GM19395 (cell line): ENCODE measurements at regions not wholly inside any gene's neighbourhood (a gene's known extent, or its start where the extent isn't known, plus 50 kb on each side); places are given as distances from the start of the nearest gene placed in this dataset.

ENCODE experiments used
- ATAC-seq: cut with Tn5 transposase; IDR thresholded peaks from one replicate; pipeline ENCODE4 v1.9.1; 2021; ENCODE audit warnings: mild to moderate bottlenecking, moderate library complexity; ENCODE audit not compliant: unreplicated experiment

DNA sequence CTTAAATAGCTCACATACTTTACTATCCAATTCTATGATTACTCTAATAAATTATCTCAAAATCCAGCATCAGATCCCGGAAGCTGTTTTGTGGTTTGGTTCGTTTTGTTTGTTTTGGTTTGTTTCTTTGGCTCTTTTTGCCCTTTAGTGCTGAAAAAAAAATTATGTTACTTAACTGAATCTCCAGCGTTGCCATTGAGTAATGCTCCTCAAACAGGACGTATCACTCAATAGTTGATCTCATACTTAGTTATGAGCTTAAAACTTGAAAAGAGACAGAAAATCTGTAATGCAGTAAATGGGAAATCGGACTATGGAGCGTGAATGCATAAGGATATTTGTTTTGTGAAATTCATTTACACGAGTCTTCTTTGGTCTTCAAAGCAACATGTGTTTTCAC is 533.8 kb upstream of the TMPRSS15 start:
- ATAC-seq: no peak

DNA sequence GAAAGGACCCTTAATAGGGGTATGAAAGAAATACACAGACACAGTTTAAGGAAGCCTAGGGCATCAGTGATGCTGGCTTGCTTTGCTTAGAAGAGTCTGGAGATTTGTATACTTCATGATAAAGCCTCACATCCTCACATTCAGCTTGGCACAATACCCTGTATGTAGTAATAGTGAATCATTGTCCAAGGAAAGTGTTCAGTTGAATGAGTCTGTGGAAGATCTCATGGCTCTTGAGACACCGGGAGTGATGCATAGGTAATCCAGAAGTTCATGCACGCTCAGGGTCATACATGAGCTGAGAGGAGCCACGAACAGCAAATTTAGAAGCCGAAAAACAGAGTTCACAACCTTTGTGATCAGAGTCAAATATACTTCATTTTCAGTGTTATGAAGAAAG is 537.2 kb upstream of the TMPRSS15 start:
- ATAC-seq: no peak

DNA sequence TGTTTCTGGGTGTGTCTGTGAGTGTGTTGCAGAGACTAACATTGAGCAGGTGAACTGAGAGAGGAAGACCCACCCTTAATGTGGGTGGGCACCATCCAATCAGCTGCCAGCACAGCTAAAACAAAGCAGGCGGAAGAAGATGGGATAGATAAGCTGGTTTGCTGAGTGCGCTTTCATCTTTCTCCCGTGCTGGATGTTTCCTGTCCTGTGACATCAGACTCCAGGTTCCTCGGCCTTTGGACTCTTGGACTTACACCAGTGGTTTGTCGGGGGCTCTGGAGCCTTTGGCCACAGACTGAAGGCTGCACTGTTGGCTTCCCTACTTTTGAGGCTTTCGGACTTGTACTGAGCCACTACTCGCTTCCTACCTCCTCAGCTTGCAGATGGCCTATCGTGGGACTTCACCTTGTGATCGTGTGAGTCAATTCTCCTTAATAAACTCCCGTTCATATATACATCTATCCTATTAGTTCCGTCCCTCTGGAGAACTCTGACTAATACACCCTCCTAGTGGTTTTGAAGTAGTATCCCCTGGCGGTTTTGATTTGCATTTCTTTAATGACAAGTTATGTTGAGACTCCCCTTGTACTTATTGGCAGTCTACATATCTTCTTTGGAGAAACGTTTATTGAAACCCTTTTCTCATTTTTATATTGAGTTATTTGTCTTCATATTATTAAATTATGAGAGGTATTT is 546.6 kb upstream of the TMPRSS15 start:
- ATAC-seq: no peak

DNA sequence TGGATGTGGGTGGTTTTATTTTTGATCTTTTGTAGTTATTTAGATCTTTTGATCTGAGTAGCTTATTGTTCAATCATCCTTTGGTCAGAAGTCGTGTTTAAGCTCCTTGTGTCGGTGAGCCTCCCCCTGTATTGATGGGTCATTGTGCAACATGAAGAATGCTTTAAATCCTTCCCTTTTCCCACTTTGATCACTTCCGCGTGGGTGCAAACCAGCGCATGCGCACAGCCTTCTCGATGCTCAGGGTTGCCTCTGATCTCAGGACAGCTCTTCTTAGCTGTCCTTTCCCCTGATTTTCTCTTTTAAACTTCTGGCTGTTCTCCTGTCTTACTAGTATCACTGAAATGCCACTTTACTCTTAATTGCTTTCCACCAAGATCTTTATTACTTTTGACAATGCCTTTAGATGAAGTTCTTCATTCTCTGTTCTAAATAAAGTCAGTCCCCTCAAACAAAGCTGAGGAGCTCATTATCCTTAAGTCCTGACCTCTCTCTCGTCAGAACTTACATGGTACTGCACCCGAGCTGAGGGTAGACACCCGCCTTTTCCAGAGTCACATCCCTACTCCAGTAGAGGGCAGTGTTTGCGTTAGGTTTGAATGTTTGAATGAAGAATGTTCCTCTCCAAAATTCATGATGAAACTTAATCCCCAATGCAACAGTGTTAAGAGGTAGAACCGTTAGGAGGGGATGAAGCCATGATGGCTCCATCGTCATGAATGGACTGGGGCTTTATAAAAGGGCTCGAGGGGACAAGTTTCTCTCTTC is 547.9 kb upstream of the TMPRSS15 start:
- ATAC-seq: no peak

DNA sequence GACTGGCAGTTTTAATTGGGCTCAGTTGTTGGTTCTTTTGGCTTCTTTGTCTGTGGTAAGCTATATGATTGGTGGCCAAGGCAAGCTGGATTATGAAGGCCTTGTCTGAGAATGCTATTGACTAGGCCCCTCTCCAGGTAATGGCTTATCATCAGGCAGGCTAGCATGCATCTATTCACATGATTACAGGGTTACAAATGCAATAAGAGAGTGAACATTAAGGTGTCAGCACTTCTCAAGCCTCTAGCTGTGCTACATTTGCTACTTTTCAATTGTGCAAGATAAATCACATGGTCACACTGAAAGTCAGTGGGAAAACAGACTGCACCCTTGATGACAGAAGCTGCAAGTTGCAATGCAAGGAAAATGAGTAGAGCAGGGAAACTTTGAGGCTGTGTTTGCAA is 550.9 kb upstream of the TMPRSS15 start:
- ATAC-seq: no peak

DNA sequence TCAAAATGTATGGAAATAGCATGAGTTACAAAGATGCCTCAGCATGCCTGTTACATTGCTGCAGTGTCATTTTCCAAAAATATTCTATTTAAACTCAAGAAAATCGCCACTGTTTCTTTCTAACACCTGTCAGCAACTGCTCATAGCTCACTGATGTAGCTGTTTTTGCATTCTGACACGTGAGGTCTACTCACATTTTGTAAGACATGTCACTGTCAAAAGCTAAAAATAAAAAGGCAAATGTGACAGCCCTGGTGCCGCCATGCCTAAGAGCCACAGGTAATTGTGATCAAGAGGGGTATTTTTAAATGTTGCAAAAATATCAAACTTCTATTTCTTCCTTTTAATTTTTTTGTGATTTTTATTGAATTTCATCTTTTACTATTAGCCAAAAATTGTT is 556.2 kb upstream of the TMPRSS15 start:
- ATAC-seq: no peak

DNA sequence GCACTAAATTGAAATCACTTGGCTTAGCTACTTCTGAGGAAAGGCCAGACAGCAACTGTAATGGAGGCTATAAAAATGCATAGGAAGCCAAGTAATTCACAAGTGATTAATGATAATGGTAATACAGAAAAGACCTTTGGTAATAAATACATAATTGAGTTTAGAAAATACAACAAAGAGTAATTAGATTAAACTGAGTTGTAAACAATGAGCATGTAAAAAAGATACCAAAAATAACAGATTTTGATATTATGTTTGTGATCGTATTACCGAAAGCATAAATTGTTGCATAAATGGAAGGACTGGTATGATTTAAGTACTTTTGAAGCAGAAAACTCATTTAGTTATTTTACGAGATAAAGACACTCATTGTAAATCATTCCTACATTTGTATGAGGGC is 556.7 kb upstream of the TMPRSS15 start:
- no peak for ATAC-seq

DNA sequence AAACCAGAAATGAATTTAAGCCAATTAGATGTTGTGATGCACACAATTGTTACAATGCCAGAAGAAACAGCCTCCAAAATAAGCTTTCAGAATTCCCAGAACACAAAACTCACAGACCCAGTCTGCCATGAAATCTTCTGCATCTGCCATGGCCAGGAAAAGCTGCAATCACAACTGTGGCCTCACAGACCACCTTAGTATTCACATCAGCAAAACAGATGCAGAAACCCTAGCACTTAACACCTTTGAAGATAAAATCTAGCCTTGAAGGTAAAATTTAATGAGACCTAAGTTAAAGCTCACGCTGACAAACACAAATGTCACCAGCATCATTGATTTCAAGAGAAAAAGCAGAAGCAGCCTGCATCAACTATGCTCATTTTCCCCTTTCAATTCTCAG is 566.8 kb upstream of the TMPRSS15 start:
- no peak for ATAC-seq

DNA sequence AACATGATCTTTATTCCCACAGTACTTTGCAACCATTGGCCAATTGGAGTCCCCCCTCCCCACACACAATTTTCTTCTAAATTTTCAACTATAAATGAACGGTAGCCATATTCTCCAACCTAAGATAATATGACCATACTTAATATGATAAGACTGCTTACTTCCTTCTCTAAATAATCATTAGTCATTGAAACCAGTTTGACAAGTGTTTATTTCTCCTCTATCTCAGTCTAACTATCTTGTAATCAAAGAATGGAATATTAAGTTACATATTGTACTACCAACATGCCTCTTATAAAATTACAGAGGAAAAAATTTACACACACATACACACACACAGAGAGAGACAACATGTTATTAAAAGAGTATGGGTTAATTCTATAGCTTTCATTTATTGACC is 567.4 kb upstream of the TMPRSS15 start:
- no peak for ATAC-seq

DNA sequence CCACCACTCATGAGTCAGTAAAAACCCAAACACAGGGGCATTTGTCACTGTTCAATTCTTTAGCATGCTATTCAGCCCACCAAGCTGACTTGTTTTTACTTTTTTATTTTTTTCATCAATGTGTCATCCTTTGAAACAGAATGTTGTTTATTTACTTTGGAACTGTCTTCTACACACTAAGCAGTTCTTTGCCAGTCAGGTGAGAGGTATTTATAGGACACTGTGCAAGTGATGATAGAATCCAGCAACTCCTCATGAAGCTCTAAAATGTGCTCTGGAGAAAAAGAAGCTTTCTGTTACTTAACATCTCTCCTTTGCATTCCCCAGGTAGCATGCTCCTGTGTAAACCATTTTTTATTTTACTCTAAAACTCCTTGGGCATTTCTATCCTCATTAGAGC is 582.0 kb upstream of the TMPRSS15 start:
- ATAC-seq: no peak

DNA sequence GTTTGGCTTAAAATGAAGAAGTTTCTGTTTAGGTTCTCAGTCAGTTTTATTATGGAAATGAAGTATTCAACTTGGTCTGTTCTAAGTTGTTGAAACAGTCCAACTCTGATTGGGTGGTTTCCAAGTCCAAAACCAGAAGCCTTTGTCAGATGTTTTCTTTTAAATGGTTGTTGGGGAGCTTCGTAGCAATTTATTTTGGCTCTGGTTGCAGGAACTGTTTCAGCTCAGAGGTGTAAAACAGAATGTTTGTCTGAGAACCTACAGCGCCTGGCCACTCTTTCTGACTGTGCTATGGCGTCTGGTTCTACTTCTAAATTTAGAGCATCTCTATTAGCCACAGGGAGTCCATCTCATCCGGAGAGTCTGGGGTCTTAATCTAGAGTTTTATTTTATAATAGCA is 582.6 kb upstream of the TMPRSS15 start:
- ATAC-seq: no peak

DNA sequence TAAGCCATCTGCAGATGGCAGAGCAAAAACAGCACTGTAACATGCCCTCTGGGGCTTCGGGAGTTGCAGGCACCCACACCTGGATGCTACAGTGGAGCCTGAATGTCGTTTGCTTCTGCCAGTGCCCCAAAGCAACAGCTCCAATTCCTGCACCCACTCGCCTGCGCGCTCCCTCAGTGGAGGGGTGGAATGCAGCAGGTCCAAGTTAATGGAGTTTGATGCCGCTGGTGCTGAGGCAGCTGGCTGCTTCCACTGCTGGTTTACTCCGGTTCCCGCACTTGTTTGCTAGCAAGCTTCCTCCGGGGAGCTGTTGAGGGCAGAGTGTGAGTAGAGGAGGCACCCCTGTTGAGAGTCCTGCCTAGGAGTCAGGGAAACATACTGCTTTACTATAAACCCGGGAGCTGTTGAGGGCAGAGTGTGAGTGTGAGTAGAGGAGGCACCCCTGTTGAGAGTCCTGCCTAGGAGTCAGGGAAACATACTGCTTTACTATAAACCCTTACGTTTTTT is 584.0 kb upstream of the TMPRSS15 start:
- ATAC-seq: no peak

DNA sequence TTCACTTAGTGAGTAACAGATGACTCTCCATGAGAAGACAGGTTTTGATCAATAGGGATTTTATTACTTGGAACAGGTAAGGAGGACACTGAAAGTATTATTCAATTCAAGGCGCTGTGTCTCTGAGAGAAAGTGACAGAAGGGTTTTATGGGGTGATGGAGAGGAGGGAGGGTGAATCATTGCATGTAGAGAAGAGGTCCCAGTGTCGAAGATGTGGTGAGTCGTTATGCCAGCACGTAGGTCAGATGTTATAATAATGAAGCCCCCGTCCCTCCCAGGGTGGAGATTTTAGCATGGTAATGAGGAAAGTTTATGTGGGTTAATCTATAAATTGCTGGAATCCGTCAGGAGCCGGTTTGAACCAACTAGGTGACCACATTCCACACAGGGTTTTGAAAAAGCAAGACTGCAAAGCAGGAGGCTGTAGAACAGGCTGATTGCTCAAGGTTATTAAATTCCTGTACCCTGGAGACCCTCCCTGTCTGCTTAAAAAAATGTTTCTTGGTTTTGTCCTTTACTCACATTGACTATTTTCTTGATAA is 586.4 kb upstream of the TMPRSS15 start:
- ATAC-seq: no peak

DNA sequence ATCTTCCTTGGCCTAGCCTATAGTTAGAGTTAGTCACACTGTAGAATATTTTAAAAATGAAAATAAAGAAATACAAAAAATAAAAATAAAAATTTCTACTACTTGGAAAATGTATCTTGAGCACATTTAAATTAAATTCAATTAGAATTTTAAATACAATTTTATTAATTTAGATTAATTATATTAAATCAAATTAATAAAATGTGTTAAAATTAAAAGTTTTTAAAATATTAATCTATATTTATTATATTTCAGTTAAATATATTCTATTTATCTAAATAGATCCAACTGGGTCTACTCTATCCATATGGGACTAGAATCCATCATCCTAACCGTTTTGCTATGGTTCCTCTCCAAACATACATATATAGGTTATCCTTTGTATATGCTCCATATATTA is 588.3 kb upstream of the TMPRSS15 start:
- ATAC-seq: no peak

DNA sequence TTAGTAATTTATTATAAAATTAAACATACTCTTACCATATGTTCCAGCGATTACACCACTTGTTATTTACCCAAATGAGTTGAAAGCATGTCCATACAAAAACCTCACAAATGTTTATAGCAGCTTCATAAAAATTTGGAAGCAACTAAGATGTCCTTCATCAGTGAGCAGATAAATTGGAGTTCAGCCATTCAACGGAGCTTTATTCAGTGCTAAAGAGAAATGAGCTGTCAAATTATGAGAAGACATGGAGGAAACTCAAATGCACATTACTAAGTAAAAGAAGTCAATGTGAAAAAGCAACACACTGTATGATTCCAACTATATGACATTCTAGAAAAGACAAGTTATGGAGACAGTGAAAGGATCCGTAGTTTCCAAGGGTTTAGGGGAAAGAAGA is 606.7 kb upstream of the TMPRSS15 start:
- no peak for ATAC-seq

DNA sequence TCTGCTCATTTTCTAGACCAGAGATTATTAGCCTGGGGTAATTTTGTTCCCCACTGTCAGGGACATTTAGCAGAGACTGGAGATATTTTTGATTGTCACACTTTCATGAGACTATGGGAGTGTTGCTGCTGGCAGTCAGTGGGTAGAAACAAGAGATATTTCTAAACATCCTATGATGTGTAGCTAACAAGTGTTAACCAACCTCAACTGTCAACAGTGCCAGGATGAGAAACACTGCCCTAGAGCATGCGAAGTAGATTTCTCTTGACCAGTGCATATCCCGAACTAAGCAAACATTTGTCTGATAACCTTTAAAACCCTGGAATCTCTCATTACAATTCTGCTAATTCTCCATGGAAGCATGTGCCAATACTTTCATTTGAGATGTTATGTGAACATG is 607.4 kb upstream of the TMPRSS15 start:
- ATAC-seq: no peak

DNA sequence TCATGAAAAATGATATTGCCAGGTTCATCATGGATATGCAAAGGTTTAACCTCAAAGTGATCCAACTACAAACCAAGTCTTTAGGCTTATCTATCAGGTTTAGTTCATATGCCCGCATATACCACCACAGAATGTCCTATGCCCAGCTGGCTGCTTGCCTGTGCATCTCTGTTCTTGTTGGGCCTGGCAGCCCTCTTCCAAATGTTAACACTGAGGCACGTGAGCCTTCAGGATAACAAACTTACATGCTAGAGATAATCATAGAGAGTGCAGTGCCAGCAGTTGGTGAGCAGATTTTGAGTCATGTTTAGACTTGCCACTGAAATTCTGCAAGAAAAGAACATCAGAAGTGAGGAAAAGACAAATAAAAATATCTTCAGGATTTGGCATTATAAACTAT is 607.9 kb upstream of the TMPRSS15 start:
- no peak for ATAC-seq

DNA sequence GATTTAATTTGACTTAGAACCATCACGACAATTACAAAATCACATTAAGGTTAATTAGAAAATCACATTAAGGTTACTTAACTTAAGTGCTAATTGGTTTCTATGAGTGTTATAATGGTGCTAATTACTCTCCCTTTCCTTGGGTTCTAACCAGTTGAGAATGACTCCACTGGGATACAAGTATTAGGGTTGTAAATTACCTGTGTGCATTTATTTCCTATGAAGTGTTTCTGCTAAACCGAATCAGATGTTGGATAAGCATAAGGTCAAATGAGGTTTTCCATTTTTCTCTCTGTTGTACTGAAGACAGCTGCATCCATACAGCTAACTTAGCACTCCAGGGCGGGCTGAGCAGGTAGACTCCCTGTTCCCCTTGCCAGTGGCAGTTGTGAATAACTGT is 610.3 kb upstream of the TMPRSS15 start:
- no peak for ATAC-seq

DNA sequence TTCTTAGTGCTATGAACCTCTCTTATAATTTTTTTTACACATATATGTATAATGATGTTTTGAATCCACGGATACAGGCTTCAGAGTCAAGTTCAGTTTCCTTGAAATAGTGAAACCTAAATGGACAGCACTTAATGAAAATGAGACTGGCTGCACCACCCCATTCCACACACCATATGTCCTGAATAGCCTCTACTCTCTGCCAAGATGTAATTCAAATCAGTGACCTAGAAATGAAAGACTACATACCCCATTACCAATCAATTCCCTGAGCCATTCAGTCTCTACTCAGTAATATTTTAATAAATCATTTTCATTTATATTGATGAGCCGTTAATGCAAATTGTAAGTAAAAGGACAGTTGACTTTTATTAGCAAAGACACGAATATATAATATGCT is 614.9 kb upstream of the TMPRSS15 start:
- ATAC-seq: no peak

DNA sequence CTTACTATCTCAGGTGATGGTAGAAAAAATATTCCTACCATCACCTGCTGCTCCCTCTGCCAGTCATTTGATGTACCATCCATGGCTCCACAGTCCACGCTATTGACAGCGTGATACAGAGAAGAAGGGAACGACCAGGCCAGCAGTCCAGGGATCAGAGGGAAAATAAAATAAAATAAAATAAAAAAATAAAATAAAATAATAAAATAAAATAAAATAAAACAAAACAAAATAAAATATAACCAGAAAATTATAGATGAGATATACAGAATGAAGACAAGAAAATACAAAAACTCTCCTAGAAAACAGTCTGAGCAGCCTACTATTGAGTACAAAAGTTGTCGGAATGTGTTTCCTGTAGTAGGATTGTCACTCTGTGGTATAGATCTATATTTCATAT is 619.4 kb upstream of the TMPRSS15 start:
- no peak for ATAC-seq

DNA sequence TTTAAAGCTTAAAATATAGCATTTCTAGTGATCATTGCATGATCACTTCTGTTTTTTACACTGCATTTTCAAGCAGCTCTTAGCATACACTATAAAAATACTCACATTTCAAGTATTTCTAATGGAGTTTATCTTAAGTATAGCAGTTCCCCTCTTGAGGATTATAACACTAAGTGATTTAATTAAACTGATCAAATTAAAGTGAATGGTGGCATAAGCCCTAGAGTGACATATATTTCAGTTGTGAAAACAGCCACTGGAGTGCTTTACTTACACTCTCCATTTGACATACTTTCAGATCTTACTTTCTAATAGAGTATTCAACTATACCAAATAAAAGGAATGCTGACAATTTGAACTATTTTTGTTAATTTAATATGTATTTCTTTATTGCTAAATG is 623.3 kb upstream of the TMPRSS15 start:
- ATAC-seq: no peak

DNA sequence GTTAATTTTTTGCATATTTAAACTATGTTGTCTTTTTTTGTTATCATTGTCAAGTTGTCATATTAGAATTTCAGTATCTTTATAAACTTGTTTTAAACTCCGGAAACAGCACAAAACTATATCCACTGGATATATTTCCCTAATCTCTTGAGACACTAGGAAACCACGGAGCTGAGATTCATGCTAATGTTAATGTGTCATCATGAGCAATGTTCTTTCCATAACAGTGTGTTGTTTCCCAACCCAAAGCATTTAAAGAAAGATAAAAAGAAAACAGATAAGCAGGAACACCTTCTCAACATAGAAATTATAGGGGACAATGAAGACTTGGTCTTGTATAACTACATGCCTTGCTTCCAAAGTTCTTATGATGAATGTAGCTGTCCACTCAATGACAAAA is 626.2 kb upstream of the TMPRSS15 start:
- no peak for ATAC-seq
